ENCODE measurements at regions not wholly inside any gene's neighbourhood (a gene's known extent, or its start where the extent isn't known, plus 50 kb on each side); places are given as distances from the start of the nearest gene placed in this dataset.

DNA sequence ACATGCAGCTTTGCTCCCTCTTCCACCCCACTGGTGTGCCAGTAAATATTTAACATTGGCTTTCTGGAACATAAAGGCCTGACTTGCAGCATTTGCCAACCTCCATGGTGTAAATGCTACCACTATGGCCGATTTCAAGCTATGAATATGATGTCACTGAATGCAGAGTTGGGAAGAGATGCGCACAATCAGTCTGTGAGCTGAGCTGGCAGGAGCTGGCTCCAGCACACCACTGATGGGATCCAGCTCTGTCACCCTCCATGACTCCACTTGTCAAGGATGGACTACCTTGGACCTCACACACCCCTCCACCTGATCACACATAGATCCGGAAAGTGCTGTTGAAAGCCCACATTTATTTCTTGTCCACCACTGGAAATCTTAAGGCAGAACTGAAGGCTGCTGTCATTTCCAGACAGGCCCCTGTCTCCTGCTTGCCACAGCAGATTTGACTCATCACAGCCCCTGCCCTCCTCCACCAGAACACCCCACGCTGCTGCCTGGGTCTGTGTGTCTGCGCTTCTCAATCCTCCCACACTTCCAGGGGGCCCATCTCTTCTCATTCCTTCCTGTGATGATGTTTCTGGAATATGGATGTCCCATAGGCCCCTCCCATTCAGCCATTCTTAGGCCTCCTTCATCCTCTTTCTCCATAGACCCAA lies 82.2 kb upstream of the BCAR3 start:
- no peak overlapping the region for H2AFZ ChIP-seq (ENCODE audit: low read depth, low read length)

GRCh38 chr1:93758842-93759515 lies 77.3 kb upstream of the BCAR3 start:
- H3K4me2 ChIP-seq (ENCODE audit: low read length) = no peak overlapping the region
- no peaks in the 10 kb centered on the region for H3K9me2 ChIP-seq (ENCODE audit: insufficient read depth, low read length)
- no peak overlapping the region for H3K9ac ChIP-seq (ENCODE audit: low read length)
- H4K20me1 ChIP-seq (ENCODE audit: insufficient read depth) = no peaks in the 10 kb centered on the region
- H3K36me3 ChIP-seq (ENCODE audit: insufficient read depth, low read length) = no peaks in the 10 kb centered on the region
- H3K79me2 ChIP-seq (replicated peaks; ENCODE audit: insufficient read depth, low read length) = no peaks in the 10 kb centered on the region
- no peak overlapping the region for H3K27ac ChIP-seq (ENCODE audit: low read length)
- no peak overlapping the region for H3K4me3 ChIP-seq (ENCODE audit: low read length)
- H2AFZ ChIP-seq (ENCODE audit: low read depth, low read length) = no peak overlapping the region
- no peaks in the 10 kb centered on the region for H3F3A ChIP-seq (ENCODE audit: insufficient read depth, low read length, poor library complexity, severe bottlenecking)
- H3K27me3 ChIP-seq (ENCODE audit: insufficient read depth, low read depth, low read length) = no peaks in the 10 kb centered on the region
- H3K9me3 ChIP-seq (ENCODE audit: low read length) = no peaks in the 10 kb centered on the region
- TF ChIP-seq POLR2AphosphoS5 (IDR thresholded peaks at IDR 0.05) (no peak), MXI1 (conservative IDR thresholded peaks at IDR 0.05; ENCODE audit: poor library complexity, severe bottlenecking) (no peak), EP300 (conservative IDR thresholded peaks at IDR 0.05; ENCODE audit: poor library complexity, severe bottlenecking) (no peak), SMC3 (conservative IDR thresholded peaks at IDR 0.05; ENCODE audit: poor library complexity) (no peak), RAD21 (conservative IDR thresholded peaks at IDR 0.05) (no peak), EZH2 (IDR thresholded peaks at IDR 0.05; ENCODE audit: borderline replicate concordance, insufficient read depth, low read length, poor library complexity, severe bottlenecking) (no peak)
- TF ChIP-seq, protein P1, sequence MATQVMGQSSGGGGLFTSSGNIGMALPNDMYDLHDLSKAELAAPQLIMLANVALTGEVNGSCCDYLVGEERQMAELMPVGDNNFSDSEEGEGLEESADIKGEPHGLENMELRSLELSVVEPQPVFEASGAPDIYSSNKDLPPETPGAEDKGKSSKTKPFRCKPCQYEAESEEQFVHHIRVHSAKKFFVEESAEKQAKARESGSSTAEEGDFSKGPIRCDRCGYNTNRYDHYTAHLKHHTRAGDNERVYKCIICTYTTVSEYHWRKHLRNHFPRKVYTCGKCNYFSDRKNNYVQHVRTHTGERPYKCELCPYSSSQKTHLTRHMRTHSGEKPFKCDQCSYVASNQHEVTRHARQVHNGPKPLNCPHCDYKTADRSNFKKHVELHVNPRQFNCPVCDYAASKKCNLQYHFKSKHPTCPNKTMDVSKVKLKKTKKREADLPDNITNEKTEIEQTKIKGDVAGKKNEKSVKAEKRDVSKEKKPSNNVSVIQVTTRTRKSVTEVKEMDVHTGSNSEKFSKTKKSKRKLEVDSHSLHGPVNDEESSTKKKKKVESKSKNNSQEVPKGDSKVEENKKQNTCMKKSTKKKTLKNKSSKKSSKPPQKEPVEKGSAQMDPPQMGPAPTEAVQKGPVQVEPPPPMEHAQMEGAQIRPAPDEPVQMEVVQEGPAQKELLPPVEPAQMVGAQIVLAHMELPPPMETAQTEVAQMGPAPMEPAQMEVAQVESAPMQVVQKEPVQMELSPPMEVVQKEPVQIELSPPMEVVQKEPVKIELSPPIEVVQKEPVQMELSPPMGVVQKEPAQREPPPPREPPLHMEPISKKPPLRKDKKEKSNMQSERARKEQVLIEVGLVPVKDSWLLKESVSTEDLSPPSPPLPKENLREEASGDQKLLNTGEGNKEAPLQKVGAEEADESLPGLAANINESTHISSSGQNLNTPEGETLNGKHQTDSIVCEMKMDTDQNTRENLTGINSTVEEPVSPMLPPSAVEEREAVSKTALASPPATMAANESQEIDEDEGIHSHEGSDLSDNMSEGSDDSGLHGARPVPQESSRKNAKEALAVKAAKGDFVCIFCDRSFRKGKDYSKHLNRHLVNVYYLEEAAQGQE (IDR thresholded peaks at IDR 0.05; ENCODE audit: borderline replicate concordance) = no peak

More for the DNA sequence above, 82.2 kb upstream of the BCAR3 start:
- Histone ChIP-seq H3K9ac (ENCODE audit: low read length) (no peak overlapping the region), H3K9me2 (ENCODE audit: insufficient read depth, low read length) (no peaks in the 10 kb centered on the region), H3K9me3 (ENCODE audit: low read length) (no peaks in the 10 kb centered on the region), H3K4me2 (ENCODE audit: low read length) (no peak overlapping the region), H3K4me3 (ENCODE audit: low read length) (no peak overlapping the region), H3K27me3 (ENCODE audit: insufficient read depth, low read depth, low read length) (no peaks in the 10 kb centered on the region), H3K79me2 (replicated peaks; ENCODE audit: insufficient read depth, low read length) (no peaks in the 10 kb centered on the region), H3K36me3 (ENCODE audit: insufficient read depth, low read length) (no peaks in the 10 kb centered on the region), H4K20me1 (ENCODE audit: insufficient read depth) (no peaks in the 10 kb centered on the region), H3K27ac (ENCODE audit: low read length) (no peak overlapping the region), H3F3A (ENCODE audit: insufficient read depth, low read length, poor library complexity, severe bottlenecking) (no peaks in the 10 kb centered on the region)
- TF ChIP-seq EZH2 (IDR thresholded peaks at IDR 0.05; ENCODE audit: borderline replicate concordance, insufficient read depth, low read length, poor library complexity, severe bottlenecking) (no peak), TAF1 (IDR thresholded peaks at IDR 0.05; ENCODE audit: low read depth) (no peak), RAD21 (conservative IDR thresholded peaks at IDR 0.05) (no peak), CTCF (IDR thresholded peaks at IDR 0.05; ENCODE audit: poor library complexity, severe bottlenecking) (no peak), POLR2AphosphoS5 (IDR thresholded peaks at IDR 0.05) (no peak), EP300 (conservative IDR thresholded peaks at IDR 0.05; ENCODE audit: poor library complexity, severe bottlenecking) (no peak), SMC3 (conservative IDR thresholded peaks at IDR 0.05; ENCODE audit: poor library complexity) (no peak), MXI1 (conservative IDR thresholded peaks at IDR 0.05; ENCODE audit: poor library complexity, severe bottlenecking) (no peak)
- TF ChIP-seq, protein P1 (IDR thresholded peaks at IDR 0.05; ENCODE audit: borderline replicate concordance) = no peak

Data from neural cell (in vitro differentiated cells).